HL-60 (cell line): ENCODE measurements at regions not wholly inside any gene's neighbourhood (a gene's known extent, or its start where the extent isn't known, plus 50 kb on each side); places are given as distances from the start of the nearest gene placed in this dataset.

Experiments used
- DNase-seq, 2 experiments: peaks; one replicate each; pipeline ENCODE4 v3.0.0-alpha.2; 2010 to 2020; ENCODE audit warnings: low read depth in 1 of 2, low spot score in 1 of 2
- H3K27ac ChIP-seq: fragments of 250-450 bp; sonication (Bioruptor Pico); replicated peaks from 2 replicates; pipeline ENCODE4 v1.5.1; 2020; ENCODE audit warnings: mild to moderate bottlenecking, moderate library complexity
- H3K27me3 ChIP-seq: fragments of 250-450 bp; sonication (Bioruptor Pico); 2 replicates; pipeline ENCODE4 v1.5.1; 2021; ENCODE audit warnings: mild to moderate bottlenecking, moderate library complexity; ENCODE audit not compliant: insufficient read depth, poor library complexity, severe bottlenecking
- H3K4me3 ChIP-seq: replicated peaks from 2 replicates; pipeline ENCODE4 v1.5.1; 2011; ENCODE audit warnings: mild to moderate bottlenecking, control low read depth, low read length; ENCODE audit not compliant: insufficient read depth
- CTCF ChIP-seq: IDR thresholded peaks from one replicate; pipeline ENCODE4 v1.5.1; 2011; ENCODE audit warnings: low read length, control low read depth, inconsistent platforms; ENCODE audit not compliant: insufficient read depth
- GABPA ChIP-seq: IDR thresholded peaks from 2 replicates; pipeline ENCODE4 v1.6.1; 2012; ENCODE audit warnings: low read depth
- POLR2AphosphoS5 ChIP-seq: IDR thresholded peaks from 2 replicates; pipeline ENCODE4 v1.6.1; 2012; ENCODE audit warnings: low read depth
- REST ChIP-seq: IDR thresholded peaks from 2 replicates; pipeline ENCODE4 v1.6.1; 2012; ENCODE audit warnings: low read depth; ENCODE audit not compliant: insufficient replicate concordance
- SPI1 ChIP-seq: IDR thresholded peaks from 2 replicates; pipeline ENCODE4 v1.6.1; 2012; ENCODE audit warnings: low read depth, mild to moderate bottlenecking, borderline replicate concordance

GRCh38 chr6:1553562-1554083 is 56.1 kb upstream of the FOXC1 start:
- no peak for TF ChIP-seq GABPA
- TF ChIP-seq SPI1: peak; percentile 71
- Histone ChIP-seq H3K4me3 (no peak overlapping the region), H3K27ac (no peak overlapping the region)

GRCh38 chr6:1554141-1554475 is 55.6 kb upstream of the FOXC1 start:
- no peak overlapping the region for H3K27ac ChIP-seq
- TF ChIP-seq POLR2AphosphoS5 (no peak), GABPA (no peak), SPI1 (no peak), CTCF (no peak), REST (no peak)
- DNase-seq: no peak

More at GRCh38 chr6:1553562-1554083, 56.1 kb upstream of the FOXC1 start:
- no peaks in the 10 kb centered on the region for H3K27me3 ChIP-seq
- no peak for DNase-seq

GRCh38 chr6:1554476-1555310 is 55.0 kb upstream of the FOXC1 start:
- Histone ChIP-seq H3K4me3 (no peak overlapping the region), H3K27ac (peak overlapping the region; percentile 45; the same call in 1 of the 2 replicates), H3K27me3 (no peaks in the 10 kb centered on the region)
- peak in 1 of 2 experiments; percentile 31 for DNase-seq
- TF ChIP-seq SPI1 (no peak), CTCF (no peak), REST (no peak), POLR2AphosphoS5 (no peak), GABPA (no peak)

More at GRCh38 chr6:1554141-1554475, 55.6 kb upstream of the FOXC1 start:
- Histone ChIP-seq H3K27me3 (no peaks in the 10 kb centered on the region), H3K4me3 (no peak overlapping the region)

GRCh38 chr6:1558388-1558787 is 51.3 kb upstream of the FOXC1 start:
- Histone ChIP-seq H3K4me3 (no peak overlapping the region), H3K27ac (no peak overlapping the region), H3K27me3 (no peaks in the 10 kb centered on the region)
- no peak for DNase-seq
- TF ChIP-seq CTCF (no peak), SPI1 (no peak), REST (no peak), GABPA (no peak), POLR2AphosphoS5 (no peak)
